Left lung (tissue), 4 donors: ENCODE measurements at regions not wholly inside any gene's neighbourhood (a gene's known extent, or its start where the extent isn't known, plus 50 kb on each side); places are given as distances from the start of the nearest gene placed in this dataset.
"Not testable (repeated sequence)": the region's sequence is repeated elsewhere in the genome, so short reads cannot be mapped to it uniquely, and the experiment has no call there.

Experiments
- ATAC-seq: fragments of 200-7000 bp; cut with Tn5 transposase; one replicate; pipeline ENCODE4 v1.9.1; 2020; ENCODE audit warnings: moderate library complexity
- DNase-seq, 4 donors: peaks; one replicate each; pipeline ENCODE4 v3.0.0-alpha.2; 2013 to 2020
- H3K27ac ChIP-seq, 2 donors: fragments of 200-600 bp; sonication (generic) in 1 of 2; one replicate each; pipeline versions ENCODE4 v1.5.0 to v1.8.0; 2020 to 2021
- H3K27me3 ChIP-seq, 2 donors: fragments of 200-600 bp; sonication (generic) in 1 of 2; one replicate each; pipeline versions ENCODE4 v1.5.0 to v1.8.0; 2020 to 2021
- H3K36me3 ChIP-seq, 2 donors: fragments of 200-600 bp; sonication (generic) in 1 of 2; one replicate each; pipeline versions ENCODE4 v1.5.0 to v1.8.0; 2020 to 2021
- H3K4me1 ChIP-seq, 2 donors: fragments of 200-600 bp; one replicate each; pipeline ENCODE4 v1.8.0; 2021
- H3K4me3 ChIP-seq, 2 donors: fragments of 200-600 bp; sonication (generic) in 1 of 2; one replicate each; pipeline versions ENCODE4 v1.5.0 to v1.8.0; 2020 to 2021; ENCODE audit warnings: mild to moderate bottlenecking in 1 of 2
- H3K9me3 ChIP-seq, 2 donors: fragments of 200-600 bp; sonication (generic) in 1 of 2; one replicate each; pipeline versions ENCODE4 v1.5.0 to v1.8.0; 2020 to 2021
- intact Hi-C, 2 donors: fragments of 100-400 bp; cut with DNase I; formaldehyde crosslinking; loops; one replicate each; pipeline versions ENCODE4 v1.11.2 to v1.14.2; 2022
- TF ChIP-seq, protein P1 (sequence below), 2 donors: fragments of 200-600 bp; sonication (generic) in 1 of 2; IDR thresholded peaks; one replicate each; pipeline versions ENCODE4 v1.5.0 to v1.8.0; 2021; ENCODE audit warnings: antibody characterized with exemption in 2 of 2
- donor health status: DM: no; HTN: yes; CAD: no.
- donor health status: DM: no; HTN: no; CAD: no.

DNA sequence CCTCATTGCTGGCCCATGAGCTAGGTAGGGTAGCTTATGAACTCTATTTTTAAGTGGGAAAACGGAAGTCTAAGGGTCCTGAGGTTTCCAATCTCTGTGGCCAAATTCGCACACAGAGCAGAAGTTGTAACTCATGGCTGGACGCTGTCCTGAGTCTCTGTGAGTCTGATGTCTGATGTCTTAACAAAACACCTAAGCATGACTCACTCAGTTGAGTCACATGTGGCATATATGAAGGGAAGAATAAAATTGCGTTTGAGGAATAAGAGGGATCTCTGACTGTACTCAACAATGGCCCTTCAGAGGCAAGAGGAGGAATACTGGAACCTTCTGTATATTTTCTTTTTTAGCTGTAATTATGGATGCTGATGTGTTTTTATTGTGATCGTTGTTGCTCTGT, 569.7 kb downstream of the RIT2 start:
- DNase-seq, result no peak
- no peak for ATAC-seq
- intact Hi-C loops, result no loop called here

DNA sequence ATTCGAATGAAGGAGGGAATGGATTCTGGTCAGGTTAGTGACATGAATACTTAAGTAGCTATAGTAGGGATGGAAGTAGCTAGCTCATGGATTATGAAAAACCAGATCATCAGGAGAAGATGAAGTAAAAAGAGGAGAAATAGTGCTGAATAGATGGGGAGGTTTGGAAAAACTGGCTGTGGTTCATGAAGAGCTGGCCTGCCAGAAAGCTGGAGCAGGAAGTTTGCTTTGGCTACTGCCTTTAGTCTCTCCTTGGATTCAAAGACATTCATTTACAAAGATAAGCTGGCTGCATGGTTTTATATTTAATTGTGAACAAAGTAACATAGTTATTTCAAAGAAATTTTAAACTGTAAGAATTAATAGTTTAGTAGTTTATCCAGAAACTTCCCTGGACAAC, 567.0 kb downstream of the RIT2 start:
- Histone ChIP-seq H3K9me3 (no peaks in the 10 kb centered on the region), H3K27me3 (no peaks in the 10 kb centered on the region), H3K4me3 (no peak overlapping the region), H3K27ac (no peak overlapping the region), H3K4me1 (no peaks in the 10 kb centered on the region), H3K36me3 (no peaks in the 10 kb centered on the region)
- DNase-seq, result no peak
- intact Hi-C loops, result no loop called here
- ATAC-seq, result no peak
- TF ChIP-seq, protein P1, sequence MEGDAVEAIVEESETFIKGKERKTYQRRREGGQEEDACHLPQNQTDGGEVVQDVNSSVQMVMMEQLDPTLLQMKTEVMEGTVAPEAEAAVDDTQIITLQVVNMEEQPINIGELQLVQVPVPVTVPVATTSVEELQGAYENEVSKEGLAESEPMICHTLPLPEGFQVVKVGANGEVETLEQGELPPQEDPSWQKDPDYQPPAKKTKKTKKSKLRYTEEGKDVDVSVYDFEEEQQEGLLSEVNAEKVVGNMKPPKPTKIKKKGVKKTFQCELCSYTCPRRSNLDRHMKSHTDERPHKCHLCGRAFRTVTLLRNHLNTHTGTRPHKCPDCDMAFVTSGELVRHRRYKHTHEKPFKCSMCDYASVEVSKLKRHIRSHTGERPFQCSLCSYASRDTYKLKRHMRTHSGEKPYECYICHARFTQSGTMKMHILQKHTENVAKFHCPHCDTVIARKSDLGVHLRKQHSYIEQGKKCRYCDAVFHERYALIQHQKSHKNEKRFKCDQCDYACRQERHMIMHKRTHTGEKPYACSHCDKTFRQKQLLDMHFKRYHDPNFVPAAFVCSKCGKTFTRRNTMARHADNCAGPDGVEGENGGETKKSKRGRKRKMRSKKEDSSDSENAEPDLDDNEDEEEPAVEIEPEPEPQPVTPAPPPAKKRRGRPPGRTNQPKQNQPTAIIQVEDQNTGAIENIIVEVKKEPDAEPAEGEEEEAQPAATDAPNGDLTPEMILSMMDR (IDR thresholded peaks at IDR 0.05), result no peak

More for the DNA sequence above, 569.7 kb downstream of the RIT2 start:
- Histone ChIP-seq H3K9me3 (no peaks in the 10 kb centered on the region), H3K4me3 (no peak overlapping the region), H3K27me3 (no peaks in the 10 kb centered on the region), H3K36me3 (no peaks in the 10 kb centered on the region), H3K27ac (no peak overlapping the region), H3K4me1 (no peaks in the 10 kb centered on the region)
- TF ChIP-seq, protein P1 (IDR thresholded peaks at IDR 0.05), result no peak

DNA sequence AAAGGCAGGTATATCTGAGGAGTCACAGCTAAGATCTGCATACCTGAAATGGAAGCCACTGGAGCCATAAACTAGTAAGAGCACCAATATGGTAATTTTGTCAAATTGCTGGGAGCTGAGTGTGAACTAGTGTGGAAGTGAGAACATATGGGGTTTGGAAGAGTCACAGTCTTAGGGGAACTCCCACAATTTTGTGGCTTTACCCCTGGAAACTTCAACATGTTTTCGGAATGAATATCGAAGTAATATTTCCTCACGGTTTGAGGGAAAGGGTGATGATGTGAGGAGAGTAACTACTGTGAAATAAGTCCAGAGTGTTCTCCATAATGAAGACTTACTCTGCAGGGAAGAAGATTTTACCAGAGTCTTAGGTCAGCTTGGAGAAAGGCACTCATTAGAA, 565.9 kb downstream of the RIT2 start:
- TF ChIP-seq, protein P1 (IDR thresholded peaks at IDR 0.05), result no peak
- no peaks in the 10 kb centered on the region for H3K36me3 ChIP-seq
- intact Hi-C loops, result no loop called here

DNA sequence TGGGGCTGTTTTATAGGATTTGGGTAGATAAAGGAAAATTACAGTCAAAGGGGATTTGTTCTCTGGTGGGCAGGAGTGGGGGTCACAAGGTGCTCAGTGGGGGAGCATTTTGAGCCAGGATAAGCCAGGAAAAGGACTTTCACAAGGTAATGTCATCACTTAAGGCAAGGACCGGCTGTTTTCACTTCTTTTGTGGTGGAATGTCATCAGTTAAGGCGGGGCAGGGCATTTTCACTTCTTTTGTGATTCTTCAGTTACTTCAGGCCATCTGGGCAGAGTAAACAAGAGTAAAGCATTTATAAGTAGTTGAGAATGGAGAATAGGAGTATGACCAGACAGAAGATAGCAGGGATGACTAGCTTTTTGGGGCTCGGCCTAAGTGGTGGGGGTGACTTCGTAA, 562.9 kb downstream of the RIT2 start:
- intact Hi-C loops, H3K27ac ChIP-seq, H3K9me3 ChIP-seq: not testable (repeated sequence)

More for the DNA sequence above, 565.9 kb downstream of the RIT2 start:
- Histone ChIP-seq H3K9me3 (no peaks in the 10 kb centered on the region), H3K4me1 (no peaks in the 10 kb centered on the region), H3K27ac (no peak overlapping the region), H3K4me3 (no peak overlapping the region), H3K27me3 (no peaks in the 10 kb centered on the region)
- ATAC-seq, result no peak
- no peak for DNase-seq

DNA sequence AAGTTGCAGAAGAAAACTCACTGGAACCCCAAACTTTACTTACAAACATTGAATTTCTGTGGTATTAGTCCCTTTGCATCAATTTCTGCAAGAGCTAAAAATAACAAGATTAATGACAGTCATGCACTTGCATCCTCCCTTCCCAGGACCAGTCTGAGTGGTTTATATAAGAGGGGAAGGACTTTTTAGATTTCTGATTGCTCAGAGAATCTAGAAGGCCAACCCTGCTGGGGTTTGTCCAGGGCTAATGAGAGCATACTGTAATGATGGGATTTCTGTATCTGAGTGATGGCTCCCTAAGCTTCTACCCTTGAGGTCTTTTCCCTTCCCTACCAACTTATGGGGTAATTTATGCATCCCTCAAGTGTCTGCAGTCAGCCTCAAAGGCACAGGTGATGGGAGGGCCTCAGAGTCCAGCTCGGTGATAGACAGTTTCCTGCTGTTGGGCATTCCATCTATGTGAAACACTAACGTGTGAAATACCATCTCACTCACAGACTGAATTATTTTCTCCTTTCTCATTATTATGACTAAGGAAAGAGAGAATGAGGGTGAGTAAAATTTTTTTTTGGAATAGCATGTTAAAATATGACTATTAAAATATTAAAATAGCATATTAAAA, 556.3 kb downstream of the RIT2 start:
- TF ChIP-seq, protein P1 (IDR thresholded peaks at IDR 0.05), result no peak
- no peak for DNase-seq
- Histone ChIP-seq H3K27ac (no peak overlapping the region), H3K36me3 (no peaks in the 10 kb centered on the region), H3K9me3 (no peaks in the 10 kb centered on the region), H3K4me3 (no peak overlapping the region), H3K4me1 (no peaks in the 10 kb centered on the region), H3K27me3 (no peaks in the 10 kb centered on the region)
- intact Hi-C loops, result no loop called here
- no peak for ATAC-seq

More for the DNA sequence above, 562.9 kb downstream of the RIT2 start:
- H3K4me1 ChIP-seq, DNase-seq, H3K4me3 ChIP-seq, H3K36me3 ChIP-seq, H3K27me3 ChIP-seq, ATAC-seq: not testable (repeated sequence)

DNA sequence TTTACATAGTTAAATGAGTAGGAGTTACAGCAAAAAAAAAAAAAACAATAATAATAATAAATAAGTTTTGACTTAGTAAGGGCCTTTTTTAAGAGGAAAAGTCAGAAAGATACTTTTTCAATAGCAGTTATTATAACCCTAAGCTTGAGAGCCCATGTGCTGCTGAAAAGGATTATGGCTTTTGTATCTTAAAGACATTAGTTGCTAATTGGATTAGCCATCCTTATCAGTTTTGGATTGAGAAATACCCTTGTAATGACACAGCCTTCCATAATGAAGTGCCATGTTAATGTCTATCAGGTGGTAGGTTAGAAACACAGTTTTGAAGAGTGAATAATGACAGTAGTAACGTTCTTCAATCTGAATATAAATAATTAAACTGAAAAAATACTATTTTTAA, 554.0 kb downstream of the RIT2 start:
- H3K4me3 ChIP-seq, result no peak overlapping the region
- TF ChIP-seq, protein P1 (IDR thresholded peaks at IDR 0.05), result no peak
- intact Hi-C loops, result no loop called here
- ATAC-seq, result no peak
- H3K36me3 ChIP-seq, result no peaks in the 10 kb centered on the region
- H3K27ac ChIP-seq, result no peak overlapping the region
- H3K9me3 ChIP-seq, result no peaks in the 10 kb centered on the region
- H3K4me1 ChIP-seq, result no peaks in the 10 kb centered on the region
- DNase-seq, result no peak
- no peaks in the 10 kb centered on the region for H3K27me3 ChIP-seq
